ENCODE measurements at regions not wholly inside any gene's neighbourhood (a gene's known extent, or its start where the extent isn't known, plus 50 kb on each side); places are given as distances from the start of the nearest gene placed in this dataset.

GRCh38 chr12:98437166-98437565, 78.2 kb upstream of the TMPO start:
- Mint-ChIP-seq H3K36me3 (ENCODE audit: low read depth) (no peaks in the 10 kb centered on the region), H3K27me3 (ENCODE audit: insufficient read depth) (peaks cover 14% of the 10 kb centered on the region; the same call in 1 of the 2 replicates), H3K9me3 (peaks cover 14% of the 10 kb centered on the region; the same call in 1 of the 2 replicates), H3K4me1 (ENCODE audit: low read depth) (peaks cover 15% of the 10 kb centered on the region), H3K4me3 (no peak overlapping the region), H3K27ac (no peak overlapping the region)
- no peak for DNase-seq
- no peak for TF ChIP-seq CTCF (IDR thresholded peaks at IDR 0.05)

GRCh38 chr12:98437806-98438595, 77.4 kb upstream of the TMPO start:
- Mint-ChIP-seq H3K27ac (no peak overlapping the region), H3K4me1 (ENCODE audit: low read depth) (peaks cover 15% of the 10 kb centered on the region), H3K9me3 (peaks cover 14% of the 10 kb centered on the region; the same call in 1 of the 2 replicates), H3K36me3 (ENCODE audit: low read depth) (no peaks in the 10 kb centered on the region), H3K27me3 (ENCODE audit: insufficient read depth) (peaks cover 19% of the 10 kb centered on the region), H3K4me3 (no peak overlapping the region)
- no peak for TF ChIP-seq CTCF (IDR thresholded peaks at IDR 0.05)
- DNase-seq, result no peak

- H3K9me3 Mint-ChIP-seq, result peaks cover 14% of the 10 kb centered on the region; the same call in 1 of the 2 replicates
- peaks cover 15% of the 10 kb centered on the region for H3K4me1 Mint-ChIP-seq (ENCODE audit: low read depth)
- DNase-seq, result no peak
- H3K27ac Mint-ChIP-seq, result no peak overlapping the region
- H3K27me3 Mint-ChIP-seq (ENCODE audit: insufficient read depth), result peaks cover 17% of the 10 kb centered on the region
- H3K4me3 Mint-ChIP-seq, result no peak overlapping the region
- no peak for TF ChIP-seq CTCF (IDR thresholded peaks at IDR 0.05)
- H3K36me3 Mint-ChIP-seq (ENCODE audit: low read depth), result no peaks in the 10 kb centered on the region
Measured at GRCh38 chr12:98438656-98439230, 76.6 kb upstream of the TMPO start.

- H3K4me3 Mint-ChIP-seq, result peak overlapping the region; percentile 44; the same call in 1 of the 2 replicates
Measured at GRCh38 chr12:98439471-98439951, 75.9 kb upstream of the TMPO start.

More at GRCh38 chr12:98439471-98439951, 75.9 kb upstream of the TMPO start:
- peaks cover 13% of the 10 kb centered on the region; the same call in 1 of the 2 replicates for H3K9me3 Mint-ChIP-seq
- no peak for TF ChIP-seq CTCF (IDR thresholded peaks at IDR 0.05)
- H3K36me3 Mint-ChIP-seq (ENCODE audit: low read depth), result no peaks in the 10 kb centered on the region
- H3K27ac Mint-ChIP-seq, result peak overlapping the region; percentile 26; the same call in 1 of the 2 replicates
- no peak for DNase-seq
- H3K4me1 Mint-ChIP-seq (ENCODE audit: low read depth), result peaks cover 15% of the 10 kb centered on the region
- peaks cover 22% of the 10 kb centered on the region for H3K27me3 Mint-ChIP-seq (ENCODE audit: insufficient read depth)
